NCI-H1105 (cell line): ENCODE measurements at regions not wholly inside any gene's neighbourhood (a gene's known extent, or its start where the extent isn't known, plus 50 kb on each side); places are given as distances from the start of the nearest gene placed in this dataset.
"Not testable (repeated sequence)": the region's sequence is repeated elsewhere in the genome, so short reads cannot be mapped to it uniquely, and the experiment has no call there.

ENCODE experiments used
- DNase-seq: peaks from one replicate; lab custom pipeline; 2025; lab: John Stamatoyannopoulos, UW

GRCh38 chr3:75320369-75320768 lies 343.8 kb upstream of the FRG2C start:
- DNase-seq: no peak

GRCh38 chr3:75321060-75321459 lies 343.1 kb upstream of the FRG2C start:
- DNase-seq: no peak

GRCh38 chr3:75323936-75324335 lies 340.2 kb upstream of the FRG2C start:
- DNase-seq: not testable (repeated sequence)

- no peak for DNase-seq
These were observed 338.4 kb upstream of the FRG2C start for GRCh38 chr3:75325716-75326115.

- no peak for DNase-seq
These were observed 336.7 kb upstream of the FRG2C start for GRCh38 chr3:75327453-75327852.

- DNase-seq: no peak
These were observed 334.5 kb upstream of the FRG2C start for GRCh38 chr3:75329476-75330097.

GRCh38 chr3:75330446-75330845 lies 333.7 kb upstream of the FRG2C start:
- DNase-seq: not testable (repeated sequence)

GRCh38 chr3:75332090-75332489 lies 332.0 kb upstream of the FRG2C start:
- DNase-seq: not testable (repeated sequence)

- no peak for DNase-seq
These were observed 331.3 kb upstream of the FRG2C start for GRCh38 chr3:75332794-75333193.

GRCh38 chr3:75334299-75334698 lies 329.8 kb upstream of the FRG2C start:
- DNase-seq: no peak

GRCh38 chr3:75337226-75337900 lies 326.8 kb upstream of the FRG2C start:
- DNase-seq: no peak

GRCh38 chr3:75338342-75338741 lies 325.8 kb upstream of the FRG2C start:
- no peak for DNase-seq

- no peak for DNase-seq
These were observed 322.6 kb upstream of the FRG2C start for GRCh38 chr3:75341324-75342067.

GRCh38 chr3:75342425-75342824 lies 321.7 kb upstream of the FRG2C start:
- DNase-seq: no peak

- not testable (repeated sequence) for DNase-seq
These were observed 313.6 kb upstream of the FRG2C start for GRCh38 chr3:75350536-75350935.

- DNase-seq: not testable (repeated sequence)
These were observed 301.9 kb upstream of the FRG2C start for GRCh38 chr3:75362086-75362784.

GRCh38 chr3:75372964-75373363 lies 291.2 kb upstream of the FRG2C start:
- DNase-seq: not testable (repeated sequence)

- DNase-seq: not testable (repeated sequence)
These were observed 284.3 kb upstream of the FRG2C start for GRCh38 chr3:75379840-75380239.

GRCh38 chr3:75380276-75380771 lies 283.8 kb upstream of the FRG2C start:
- DNase-seq: no peak

GRCh38 chr3:75384016-75384415 lies 280.1 kb upstream of the FRG2C start:
- DNase-seq: not testable (repeated sequence)

GRCh38 chr3:75388486-75389124 lies 275.5 kb upstream of the FRG2C start:
- not testable (repeated sequence) for DNase-seq

GRCh38 chr3:75393288-75393694 lies 270.8 kb upstream of the FRG2C start:
- DNase-seq: not testable (repeated sequence)
